ENCODE measurements at regions not wholly inside any gene's neighbourhood (a gene's known extent, or its start where the extent isn't known, plus 50 kb on each side); places are given as distances from the start of the nearest gene placed in this dataset.

GRCh38 chr13:67408798-67409197, 178.7 kb upstream of the PCDH9 start:
- Histone ChIP-seq H3K4me1 (no peaks in the 10 kb centered on the region), H3K9me3 (no peaks in the 10 kb centered on the region), H3K36me3 (no peaks in the 10 kb centered on the region), H3K4me3 (no peak overlapping the region), H3K27ac (no peak overlapping the region), H3K27me3 (replicated peaks in 1 of 7) (no peaks in the 10 kb centered on the region)
- intact Hi-C loops (cut with DNase I; ENCODE audit: low total_unique reads) = no loop called here
- no peak for TF ChIP-seq POLR2AphosphoS5 (IDR thresholded peaks at IDR 0.05)
- TF ChIP-seq CTCF (IDR thresholded peaks at IDR 0.05 in 8 of 11, conservative IDR thresholded peaks at IDR 0.05 in 3 of 11) = no peak
- DNase-seq = no peak
- WGBS, 5 donors = 73 to 87% (median 83%) methylated on average over 1 of the region's 1 CpG

GRCh38 chr13:67402546-67402945, 172.4 kb upstream of the PCDH9 start:
- H3K4me3 ChIP-seq = no peak overlapping the region
- 93 to 95% (median 94%) methylated on average over 7 of the region's 7 CpGs for whole genome bisulfite sequencing, 5 donors
- intact Hi-C loops (cut with DNase I; ENCODE audit: low total_unique reads) = no loop called here
- H3K9me3 ChIP-seq = peaks cover 0 to 26% (median 8%) of the 10 kb centered on the region in 8 donors
- TF ChIP-seq POLR2AphosphoS5 (IDR thresholded peaks at IDR 0.05) (no peak), POLR2A (IDR thresholded peaks at IDR 0.05) (no peak), CTCF (IDR thresholded peaks at IDR 0.05 in 8 of 11, conservative IDR thresholded peaks at IDR 0.05 in 3 of 11) (no peak)
- H3K27ac ChIP-seq = no peak overlapping the region
- H3K36me3 ChIP-seq = no peaks in the 10 kb centered on the region
- H3K27me3 ChIP-seq (replicated peaks in 1 of 7) = no peaks in the 10 kb centered on the region
- no peaks in the 10 kb centered on the region for H3K4me1 ChIP-seq
- no peak for DNase-seq

- TF ChIP-seq CTCF (IDR thresholded peaks at IDR 0.05 in 8 of 11, conservative IDR thresholded peaks at IDR 0.05 in 3 of 11) (no peak), POLR2A (IDR thresholded peaks at IDR 0.05) (no peak)
- H3K27me3 ChIP-seq (replicated peaks in 1 of 7) = no peaks in the 10 kb centered on the region
- no peaks in the 10 kb centered on the region for H3K4me1 ChIP-seq
- intact Hi-C loops (cut with DNase I; ENCODE audit: low total_unique reads) = no loop called here
- 79 to 95% (median 90%) methylated on average over 1 of the region's 1 CpG for WGBS, 5 donors
- H3K4me3 ChIP-seq = no peak overlapping the region
- H3K27ac ChIP-seq = no peak overlapping the region
- DNase-seq = no peak
- H3K36me3 ChIP-seq = no peaks in the 10 kb centered on the region
- H3K9me3 ChIP-seq = peaks cover 0 to 23% (median 9%) of the 10 kb centered on the region in 8 donors
These were observed 165.4 kb upstream of the PCDH9 start for GRCh38 chr13:67395577-67395976.

- intact Hi-C loops (cut with DNase I; ENCODE audit: low total_unique reads) = no loop called here
- TF ChIP-seq POLR2A (IDR thresholded peaks at IDR 0.05) = no peak
- no peak for TF ChIP-seq POLR2AphosphoS5 (IDR thresholded peaks at IDR 0.05)
- TF ChIP-seq CTCF (IDR thresholded peaks at IDR 0.05 in 8 of 11, conservative IDR thresholded peaks at IDR 0.05 in 3 of 11) = no peak
These were observed 161.9 kb upstream of the PCDH9 start for GRCh38 chr13:67392014-67392413.

More at GRCh38 chr13:67392014-67392413, 161.9 kb upstream of the PCDH9 start:
- H3K27ac ChIP-seq = no peak overlapping the region
- H3K4me3 ChIP-seq = no peak overlapping the region
- no peaks in the 10 kb centered on the region for H3K4me1 ChIP-seq
- H3K9me3 ChIP-seq = no peaks in the 10 kb centered on the region
- no peaks in the 10 kb centered on the region for H3K27me3 ChIP-seq (replicated peaks in 1 of 7)
- DNase-seq = no peak
- H3K36me3 ChIP-seq = no peaks in the 10 kb centered on the region

All from spleen (tissue), 11 donors.